NB4 (cell line): ENCODE measurements at regions not wholly inside any gene's neighbourhood (a gene's known extent, or its start where the extent isn't known, plus 50 kb on each side); places are given as distances from the start of the nearest gene placed in this dataset.

Experiments used
- POLR2A ChIP-seq: IDR thresholded peaks from 2 replicates; pipeline ENCODE4 v1.6.1; 2011; ENCODE audit warnings: mild to moderate bottlenecking; ENCODE audit not compliant: insufficient read length; ENCODE audit errors: extremely low read depth
- TF ChIP-seq, protein P1 (sequence below): IDR thresholded peaks from one replicate; pipeline ENCODE4 v1.5.1; 2012; ENCODE audit warnings: low read depth, low read length

GRCh38 chr20:40477805-40478204 lies 211.2 kb downstream of the MAFB start:
- TF ChIP-seq, protein P1, sequence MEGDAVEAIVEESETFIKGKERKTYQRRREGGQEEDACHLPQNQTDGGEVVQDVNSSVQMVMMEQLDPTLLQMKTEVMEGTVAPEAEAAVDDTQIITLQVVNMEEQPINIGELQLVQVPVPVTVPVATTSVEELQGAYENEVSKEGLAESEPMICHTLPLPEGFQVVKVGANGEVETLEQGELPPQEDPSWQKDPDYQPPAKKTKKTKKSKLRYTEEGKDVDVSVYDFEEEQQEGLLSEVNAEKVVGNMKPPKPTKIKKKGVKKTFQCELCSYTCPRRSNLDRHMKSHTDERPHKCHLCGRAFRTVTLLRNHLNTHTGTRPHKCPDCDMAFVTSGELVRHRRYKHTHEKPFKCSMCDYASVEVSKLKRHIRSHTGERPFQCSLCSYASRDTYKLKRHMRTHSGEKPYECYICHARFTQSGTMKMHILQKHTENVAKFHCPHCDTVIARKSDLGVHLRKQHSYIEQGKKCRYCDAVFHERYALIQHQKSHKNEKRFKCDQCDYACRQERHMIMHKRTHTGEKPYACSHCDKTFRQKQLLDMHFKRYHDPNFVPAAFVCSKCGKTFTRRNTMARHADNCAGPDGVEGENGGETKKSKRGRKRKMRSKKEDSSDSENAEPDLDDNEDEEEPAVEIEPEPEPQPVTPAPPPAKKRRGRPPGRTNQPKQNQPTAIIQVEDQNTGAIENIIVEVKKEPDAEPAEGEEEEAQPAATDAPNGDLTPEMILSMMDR = no peak
- TF ChIP-seq POLR2A = no peak
